Mesothelial cell of epicardium (in vitro differentiated cells): ENCODE measurements at regions not wholly inside any gene's neighbourhood (a gene's known extent, or its start where the extent isn't known, plus 50 kb on each side); places are given as distances from the start of the nearest gene placed in this dataset.

Source experiments
- DNase-seq, 2 experiments: peaks; one replicate each; pipeline ENCODE4 v3.0.0; 2021; ENCODE audit warnings: low spot score in 2 of 2; ENCODE audit not compliant: unreplicated experiment in 2 of 2
- H3K27ac Mint-ChIP-seq: 2 replicates; pipeline ENCODE4 v1.8.0; 2021; ENCODE audit warnings: mixed read lengths
- H3K27me3 Mint-ChIP-seq: 2 replicates; pipeline ENCODE4 v1.8.0; 2021; ENCODE audit warnings: low read depth, mixed read lengths
- H3K36me3 Mint-ChIP-seq: 2 replicates; pipeline ENCODE4 v1.8.0; 2021; ENCODE audit warnings: mixed read lengths
- H3K4me1 Mint-ChIP-seq: 2 replicates; pipeline ENCODE4 v1.8.0; 2021; ENCODE audit warnings: mixed read lengths
- H3K4me3 Mint-ChIP-seq: 2 replicates; pipeline ENCODE4 v1.8.0; 2021; ENCODE audit warnings: mild to moderate bottlenecking, moderate library complexity, mixed read lengths
- H3K9me3 Mint-ChIP-seq: 2 replicates; pipeline ENCODE4 v1.8.0; 2021; ENCODE audit warnings: mixed read lengths
- CTCF ChIP-seq: fragments of 200-600 bp; sonication (generic); IDR thresholded peaks from one replicate; pipeline ENCODE4 v1.5.0; 2021; ENCODE audit warnings: antibody characterized with exemption; ENCODE audit not compliant: unreplicated experiment

GRCh38 chr7:121545418-121545817 lies 149.3 kb upstream of the FAM3C start:
- Mint-ChIP-seq H3K27ac (no peak overlapping the region), H3K4me3 (no peak overlapping the region), H3K27me3 (no peaks in the 10 kb centered on the region), H3K4me1 (peaks cover 14% of the 10 kb centered on the region), H3K36me3 (peaks cover 9% of the 10 kb centered on the region), H3K9me3 (peaks cover 20% of the 10 kb centered on the region)
- DNase-seq: no peak
- no peak for TF ChIP-seq CTCF

- no peak overlapping the region for H3K4me3 Mint-ChIP-seq
- peaks cover 9% of the 10 kb centered on the region for H3K36me3 Mint-ChIP-seq
- peaks cover 20% of the 10 kb centered on the region for H3K9me3 Mint-ChIP-seq
- TF ChIP-seq CTCF: no peak
- peak overlapping the region; percentile 25 for H3K27ac Mint-ChIP-seq
- peaks cover 14% of the 10 kb centered on the region for H3K4me1 Mint-ChIP-seq
- no peaks in the 10 kb centered on the region for H3K27me3 Mint-ChIP-seq
- no peak for DNase-seq
Measured at GRCh38 chr7:121544726-121545125, 148.6 kb upstream of the FAM3C start.

GRCh38 chr7:121544238-121544637 lies 148.1 kb upstream of the FAM3C start:
- no peak for TF ChIP-seq CTCF

GRCh38 chr7:121541457-121541856 lies 145.3 kb upstream of the FAM3C start:
- no peak overlapping the region for H3K27ac Mint-ChIP-seq

More at GRCh38 chr7:121544238-121544637, 148.1 kb upstream of the FAM3C start:
- no peak for DNase-seq
- no peak overlapping the region for H3K27ac Mint-ChIP-seq
- peaks cover 9% of the 10 kb centered on the region for H3K36me3 Mint-ChIP-seq
- H3K4me3 Mint-ChIP-seq: no peak overlapping the region
- no peaks in the 10 kb centered on the region for H3K27me3 Mint-ChIP-seq
- H3K9me3 Mint-ChIP-seq: peaks cover 20% of the 10 kb centered on the region
- peaks cover 14% of the 10 kb centered on the region for H3K4me1 Mint-ChIP-seq

GRCh38 chr7:121540138-121540537 lies 144.0 kb upstream of the FAM3C start:
- Mint-ChIP-seq H3K27ac (no peak overlapping the region), H3K36me3 (peaks cover 6% of the 10 kb centered on the region), H3K4me1 (no peaks in the 10 kb centered on the region), H3K4me3 (no peak overlapping the region), H3K9me3 (peaks cover 13% of the 10 kb centered on the region), H3K27me3 (no peaks in the 10 kb centered on the region)
- no peak for DNase-seq
- no peak for TF ChIP-seq CTCF

More at GRCh38 chr7:121541457-121541856, 145.3 kb upstream of the FAM3C start:
- Mint-ChIP-seq H3K9me3 (peaks cover 24% of the 10 kb centered on the region), H3K4me3 (no peak overlapping the region), H3K4me1 (peaks cover 4% of the 10 kb centered on the region), H3K36me3 (peaks cover 9% of the 10 kb centered on the region), H3K27me3 (no peaks in the 10 kb centered on the region)
- no peak for DNase-seq
- TF ChIP-seq CTCF: no peak

GRCh38 chr7:121537031-121537430 lies 140.9 kb upstream of the FAM3C start:
- no peak for DNase-seq
- no peaks in the 10 kb centered on the region for H3K4me1 Mint-ChIP-seq
- TF ChIP-seq CTCF: no peak
- H3K27ac Mint-ChIP-seq: no peak overlapping the region
- no peaks in the 10 kb centered on the region for H3K27me3 Mint-ChIP-seq
- peaks cover 23% of the 10 kb centered on the region for H3K9me3 Mint-ChIP-seq
- H3K4me3 Mint-ChIP-seq: no peak overlapping the region
- peaks cover 4% of the 10 kb centered on the region for H3K36me3 Mint-ChIP-seq
